Tibial artery (tissue), 4 donors: ENCODE measurements at regions not wholly inside any gene's neighbourhood (a gene's known extent, or its start where the extent isn't known, plus 50 kb on each side); places are given as distances from the start of the nearest gene placed in this dataset.

Experiments
- DNase-seq, 2 donors: peaks; one replicate each; pipeline ENCODE4 v3.0.0-alpha.2; 2019
- H3K27ac ChIP-seq, 2 donors: fragments of 200-600 bp; sonication (generic) in 1 of 2; 1 replicate in 1 of 2; 2 replicates in 1 of 2; pipeline ENCODE4 v1.5.1; 2018 to 2019; ENCODE audit warnings: mild to moderate bottlenecking in 1 of 2
- H3K27me3 ChIP-seq, 2 donors: fragments of 200-600 bp; sonication (generic) in 1 of 2; one replicate each; pipeline versions ENCODE4 v1.5.1 to v1.6.0; 2016 to 2019
- H3K36me3 ChIP-seq, 3 donors: fragments of 200-600 bp; sonication (generic) in 2 of 3; one replicate each; pipeline ENCODE4 v1.5.1; 2016 to 2019; ENCODE audit warnings: mild to moderate bottlenecking in 2 of 3
- H3K4me1 ChIP-seq, 4 donors: fragments of 200-600 bp; sonication (generic) in 2 of 4; 1 replicate in 3 of 4; 2 replicates in 1 of 4; pipeline ENCODE4 v1.5.1; 2016 to 2019
- H3K4me3 ChIP-seq, 2 donors: fragments of 200-600 bp; sonication (generic) in 1 of 2; 1 replicate in 1 of 2; 2 replicates in 1 of 2; pipeline ENCODE4 v1.5.1; 2018 to 2019; ENCODE audit warnings: mild to moderate bottlenecking in 2 of 2
- H3K9me3 ChIP-seq, 3 donors: fragments of 200-600 bp; sonication (generic) in 1 of 3; one replicate each; pipeline ENCODE4 v1.5.1; 2016 to 2019
- intact Hi-C: fragments of 100-400 bp; cut with DNase I; formaldehyde crosslinking; loops from one replicate; pipeline ENCODE4 v1.15.0; 2023; ENCODE audit warnings: low total_unique reads
- TF ChIP-seq, protein P1 (sequence below), 2 experiments: fragments of 200-600 bp in 1 of 2; fragments of 450-650 bp in 1 of 2; IDR thresholded peaks; one replicate each; pipeline ENCODE4 v1.5.1; 2017 to 2019; ENCODE audit warnings: antibody characterized with exemption in 2 of 2, mild to moderate bottlenecking in 1 of 2, moderate library complexity in 1 of 2

DNA sequence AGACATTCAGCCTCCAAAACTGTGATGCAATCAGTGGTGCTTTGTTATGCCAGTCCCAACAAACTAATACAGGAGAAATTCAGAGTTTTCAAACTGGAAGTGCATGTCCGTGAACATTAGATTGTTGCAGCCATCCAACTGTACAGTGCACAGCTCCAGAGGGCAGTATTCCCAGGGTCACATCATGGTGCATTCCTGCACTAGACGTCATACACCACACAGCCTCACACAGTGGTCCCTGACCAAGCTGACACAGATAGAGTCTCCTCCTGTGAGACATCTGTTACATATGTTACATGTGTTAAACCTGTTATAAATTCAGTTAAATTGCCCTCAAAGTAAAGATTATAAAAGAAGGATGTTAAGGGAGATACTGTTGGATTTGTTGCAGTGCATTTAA is 209.0 kb downstream of the LRRN1 start:
- DNase-seq = no peak
- H3K9me3 ChIP-seq = no peaks in the 10 kb centered on the region
- H3K4me1 ChIP-seq = no peaks in the 10 kb centered on the region
- intact Hi-C loops = no loop called here
- no peak overlapping the region for H3K4me3 ChIP-seq
- TF ChIP-seq, protein P1, sequence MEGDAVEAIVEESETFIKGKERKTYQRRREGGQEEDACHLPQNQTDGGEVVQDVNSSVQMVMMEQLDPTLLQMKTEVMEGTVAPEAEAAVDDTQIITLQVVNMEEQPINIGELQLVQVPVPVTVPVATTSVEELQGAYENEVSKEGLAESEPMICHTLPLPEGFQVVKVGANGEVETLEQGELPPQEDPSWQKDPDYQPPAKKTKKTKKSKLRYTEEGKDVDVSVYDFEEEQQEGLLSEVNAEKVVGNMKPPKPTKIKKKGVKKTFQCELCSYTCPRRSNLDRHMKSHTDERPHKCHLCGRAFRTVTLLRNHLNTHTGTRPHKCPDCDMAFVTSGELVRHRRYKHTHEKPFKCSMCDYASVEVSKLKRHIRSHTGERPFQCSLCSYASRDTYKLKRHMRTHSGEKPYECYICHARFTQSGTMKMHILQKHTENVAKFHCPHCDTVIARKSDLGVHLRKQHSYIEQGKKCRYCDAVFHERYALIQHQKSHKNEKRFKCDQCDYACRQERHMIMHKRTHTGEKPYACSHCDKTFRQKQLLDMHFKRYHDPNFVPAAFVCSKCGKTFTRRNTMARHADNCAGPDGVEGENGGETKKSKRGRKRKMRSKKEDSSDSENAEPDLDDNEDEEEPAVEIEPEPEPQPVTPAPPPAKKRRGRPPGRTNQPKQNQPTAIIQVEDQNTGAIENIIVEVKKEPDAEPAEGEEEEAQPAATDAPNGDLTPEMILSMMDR (IDR thresholded peaks at IDR 0.05) = no peak
- H3K36me3 ChIP-seq = no peaks in the 10 kb centered on the region
- no peak overlapping the region for H3K27ac ChIP-seq
- H3K27me3 ChIP-seq = no peaks in the 10 kb centered on the region

DNA sequence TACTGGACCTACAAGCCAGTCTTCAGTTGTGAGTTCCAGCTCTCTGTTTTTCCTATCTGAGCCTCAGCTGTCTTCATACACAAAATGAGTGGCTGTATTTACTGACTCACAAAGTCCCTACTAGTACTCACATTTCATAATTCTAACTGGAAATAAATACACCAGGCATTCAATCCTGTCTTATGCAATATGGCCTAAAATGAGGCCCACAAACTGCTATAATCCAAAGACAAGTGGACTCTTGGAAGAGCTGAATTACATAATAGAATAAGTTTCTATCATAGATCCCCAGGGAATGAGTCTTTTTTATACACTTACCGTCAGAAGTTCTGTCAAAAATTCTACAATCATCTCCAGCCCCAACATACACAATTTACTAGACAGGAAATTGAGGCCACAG is 211.9 kb downstream of the LRRN1 start:
- Histone ChIP-seq H3K27ac (no peak overlapping the region), H3K9me3 (no peaks in the 10 kb centered on the region), H3K27me3 (no peaks in the 10 kb centered on the region), H3K4me1 (no peaks in the 10 kb centered on the region), H3K36me3 (no peaks in the 10 kb centered on the region), H3K4me3 (no peak overlapping the region)
- no peak for DNase-seq
- intact Hi-C loops = no loop called here
- TF ChIP-seq, protein P1 (IDR thresholded peaks at IDR 0.05) = no peak

DNA sequence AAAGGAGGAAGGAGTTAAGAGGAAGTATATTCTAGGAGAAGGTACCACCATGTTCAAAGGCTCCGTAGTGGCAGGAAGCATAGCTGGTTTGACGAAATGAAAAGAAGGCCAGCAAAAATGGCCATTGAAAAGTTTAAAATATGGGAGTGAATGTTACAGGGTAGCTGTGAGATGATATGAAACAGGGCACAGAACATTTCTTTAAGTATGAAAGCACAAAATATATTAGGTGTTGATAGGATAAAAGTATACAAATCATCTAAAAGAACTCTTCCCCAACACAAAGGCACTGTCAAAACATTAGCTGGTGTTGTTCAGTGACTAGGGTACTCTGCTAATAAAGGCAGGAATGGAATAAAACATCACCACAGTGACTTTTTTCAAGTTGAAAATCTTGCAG is 216.2 kb downstream of the LRRN1 start:
- DNase-seq = no peak
- Histone ChIP-seq H3K27ac (no peak overlapping the region), H3K36me3 (no peaks in the 10 kb centered on the region), H3K4me3 (no peak overlapping the region), H3K27me3 (no peaks in the 10 kb centered on the region), H3K4me1 (no peaks in the 10 kb centered on the region), H3K9me3 (no peaks in the 10 kb centered on the region)
- intact Hi-C loops = no loop called here
- TF ChIP-seq, protein P1 (IDR thresholded peaks at IDR 0.05) = no peak

DNA sequence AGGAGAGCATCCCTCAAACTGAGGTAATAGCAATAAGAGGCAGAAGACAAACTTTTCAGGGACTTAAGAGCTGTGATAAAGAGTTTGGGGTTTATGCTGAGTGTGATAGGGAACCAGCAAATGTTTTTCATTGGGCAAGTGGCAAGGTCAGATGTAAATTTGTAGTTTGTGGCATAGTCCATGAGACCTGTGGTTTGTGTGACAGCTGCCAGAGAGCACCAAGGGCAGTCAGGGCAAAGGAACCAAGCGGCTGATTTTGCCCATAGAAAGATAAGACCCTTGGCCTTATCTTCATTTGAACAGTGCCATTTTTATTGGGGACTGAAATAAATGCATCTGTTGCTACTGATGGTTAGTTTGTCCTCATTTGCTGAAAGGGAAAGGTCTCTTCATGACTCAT is 220.3 kb downstream of the LRRN1 start:
- no peak for DNase-seq
- Histone ChIP-seq H3K36me3 (no peaks in the 10 kb centered on the region), H3K4me1 (no peaks in the 10 kb centered on the region), H3K9me3 (no peaks in the 10 kb centered on the region), H3K27ac (no peak overlapping the region), H3K27me3 (no peaks in the 10 kb centered on the region), H3K4me3 (no peak overlapping the region)
- intact Hi-C loops = no loop called here
- TF ChIP-seq, protein P1 (IDR thresholded peaks at IDR 0.05) = no peak

DNA sequence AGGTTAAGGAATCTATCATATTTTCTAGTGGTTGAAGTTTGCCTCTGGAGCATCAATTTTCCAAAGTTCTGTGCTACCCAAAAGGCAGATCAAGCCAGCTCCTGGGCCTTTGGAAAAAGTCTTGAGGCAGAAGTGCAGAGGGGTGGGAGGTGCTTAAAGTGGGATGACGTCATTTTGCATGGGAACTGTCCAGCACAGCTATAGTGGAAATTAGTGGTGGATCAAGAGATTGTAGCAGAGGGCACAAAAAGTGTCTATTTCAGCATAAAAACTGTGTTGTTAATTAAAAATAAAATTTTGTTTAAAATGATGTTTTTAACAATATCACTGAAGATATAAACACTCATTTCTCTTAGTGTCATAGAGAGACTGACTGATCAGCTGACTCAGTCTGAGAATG is 221.9 kb downstream of the LRRN1 start:
- TF ChIP-seq, protein P1 (IDR thresholded peaks at IDR 0.05) = no peak
- Histone ChIP-seq H3K4me3 (no peak overlapping the region), H3K9me3 (no peaks in the 10 kb centered on the region), H3K27ac (no peak overlapping the region), H3K36me3 (no peaks in the 10 kb centered on the region), H3K4me1 (no peaks in the 10 kb centered on the region), H3K27me3 (no peaks in the 10 kb centered on the region)
- no peak for DNase-seq
- intact Hi-C loops = no loop called here

DNA sequence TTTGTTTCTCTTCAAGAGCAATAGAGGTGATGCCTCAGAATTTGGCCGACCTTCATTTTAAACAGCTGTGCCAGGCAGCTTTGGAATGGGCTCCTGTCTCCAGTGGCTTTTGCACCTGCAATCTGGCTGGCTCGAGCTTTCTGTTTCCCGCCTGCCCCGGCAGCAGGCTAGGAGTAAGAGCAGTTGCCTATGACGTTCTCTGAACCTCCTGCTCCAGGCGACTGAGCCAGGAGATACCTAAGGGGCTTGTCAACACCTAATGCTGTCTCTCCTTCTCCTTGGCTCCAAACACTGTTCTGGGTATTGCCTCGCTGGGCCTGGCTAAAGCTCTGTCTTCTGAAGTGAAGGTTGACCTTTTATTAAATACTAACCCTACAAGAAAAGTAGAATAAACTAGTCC is 229.9 kb downstream of the LRRN1 start:
- no peaks in the 10 kb centered on the region for H3K9me3 ChIP-seq
- intact Hi-C loops = no loop called here
- H3K36me3 ChIP-seq = no peaks in the 10 kb centered on the region
- no peak for DNase-seq
- no peaks in the 10 kb centered on the region for H3K27me3 ChIP-seq
- H3K4me1 ChIP-seq = no peaks in the 10 kb centered on the region
- TF ChIP-seq, protein P1 (IDR thresholded peaks at IDR 0.05) = no peak
- H3K4me3 ChIP-seq = no peak overlapping the region
- no peak overlapping the region for H3K27ac ChIP-seq
